ENCODE measurements at regions not wholly inside any gene's neighbourhood (a gene's known extent, or its start where the extent isn't known, plus 50 kb on each side); places are given as distances from the start of the nearest gene placed in this dataset.

DNA sequence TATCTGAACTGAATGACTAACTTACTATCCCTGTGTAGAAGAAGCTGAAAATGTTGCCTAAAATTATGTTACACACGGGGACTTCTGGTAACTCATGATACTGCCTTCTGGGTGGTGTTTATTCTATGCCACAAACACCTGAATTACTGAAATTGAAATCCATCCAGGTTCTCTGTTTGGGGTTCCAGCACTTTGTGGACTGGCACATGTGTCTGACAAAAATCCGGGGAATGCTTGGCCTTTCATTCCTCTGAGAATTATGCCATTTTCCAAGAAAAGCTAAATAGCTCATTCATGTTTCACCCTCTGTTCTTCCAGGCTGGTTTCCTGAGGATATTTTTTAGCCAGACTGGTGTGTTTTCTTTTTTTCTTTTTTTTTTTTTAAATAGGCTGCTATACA is 59.5 kb upstream of the POU3F3 start:
- H3K27ac ChIP-seq: no peak overlapping the region
- TF ChIP-seq POLR2AphosphoS5 (IDR thresholded peaks at IDR 0.05; ENCODE audit: borderline replicate concordance, low read depth, low read length) (no peak), FOXP2 (optimal IDR thresholded peaks at IDR 0.05; ENCODE audit: control extremely low read depth, extremely low read length, insufficient read depth) (no peak), EZH2 (IDR thresholded peaks at IDR 0.05) (no peak)
- H3K9me3 ChIP-seq (ENCODE audit: low read depth, low read length): no peaks in the 10 kb centered on the region
- no peak overlapping the region for H3K4me3 ChIP-seq
- no peak for DNase-seq (ENCODE audit: low read depth, low spot score)
- H3K36me3 ChIP-seq (ENCODE audit: insufficient read depth, low read length): no peaks in the 10 kb centered on the region
- H3K9ac ChIP-seq (ENCODE audit: insufficient read length): no peak overlapping the region

All from SK-N-MC (cell line).